K562 (cell line): ENCODE measurements at regions not wholly inside any gene's neighbourhood (a gene's known extent, or its start where the extent isn't known, plus 50 kb on each side); places are given as distances from the start of the nearest gene placed in this dataset.

Experiments
- ATAC-seq: fragments of 200-7000 bp; cut with Tn5 transposase; 3 replicates; pipeline ENCODE4 v1.9.1; 2020; ENCODE audit warnings: moderate library complexity
- BruUV-seq: library from RNA; stranded (reverse); fragments of 400-500 nt; replicated peaks from 2 replicates; lab custom pipeline; 2021; lab: Mats Ljungman, UMichigan
- CTCF ChIA-PET: fragments of 300-600 bp; formaldehyde crosslinking; extraction: SDS; loops from one replicate; lab custom pipeline; 2021; ENCODE audit warnings: low intra/inter-chr PET ratio; lab: Yijun Ruan, JAX
- POLR2A ChIA-PET: fragments of 300-600, 350-650 bp; sonication (Branson Sonifier 250); formaldehyde crosslinking; extraction: SDS; loops from one replicate; lab custom pipeline; 2021; ENCODE audit warnings: antibody characterized with exemption, inconsistent platforms; lab: Yijun Ruan, JAX
- DNase-seq, 4 experiments: peaks; one replicate each; pipeline versions ENCODE4 v3.0.0 to v3.0.0-alpha.2; 2011 to 2018; ENCODE audit warnings: low spot score in 3 of 4, mixed read lengths in 3 of 4; ENCODE audit errors: extremely low read depth in 1 of 4
- FAIRE-seq: peaks from 2 replicates; lab custom pipeline; 2011; peaks lifted over from hg19 to GRCh38; lab: Jason Lieb, UNC
- H2AFZ ChIP-seq: 2 replicates; pipeline ENCODE4 v1.6.0; 2011; ENCODE audit warnings: low read depth, low read length, control low read depth, inconsistent platforms
- H3K27ac ChIP-seq: fragments of 200-600 bp; 3 replicates; pipeline ENCODE4 v1.8.0; 2011; ENCODE audit warnings: low read depth, mild to moderate bottlenecking, control low read depth, inconsistent platforms, low read length, moderate library complexity, mixed read lengths; ENCODE audit errors: extremely low read depth
- H3K27me3 ChIP-seq, 2 experiments: fragments of 300-600 bp in 1 of 2; 2 replicates in 1 of 2; 3 replicates in 1 of 2; pipeline versions ENCODE4 v1.6.0 to v1.8.0; 2011; ENCODE audit warnings: inconsistent platforms in 2 of 2, low read length in 2 of 2, mild to moderate bottlenecking in 1 of 2, mixed read lengths in 1 of 2, moderate library complexity in 1 of 2; ENCODE audit not compliant: control insufficient read depth in 2 of 2, insufficient read depth in 2 of 2
- H3K36me3 ChIP-seq: fragments of 300-600 bp; 3 replicates; pipeline ENCODE4 v1.8.0; 2011; ENCODE audit warnings: mild to moderate bottlenecking, low read length, inconsistent platforms; ENCODE audit not compliant: control insufficient read depth, insufficient read depth
- H3K4me1 ChIP-seq, 2 experiments: fragments of 200-600 bp in 1 of 2; replicated peaks in 1 of 2; 2 replicates in 1 of 2; 3 replicates in 1 of 2; pipeline versions ENCODE4 v1.5.1 to v1.8.0; 2011; ENCODE audit warnings: inconsistent platforms in 2 of 2, low read length in 2 of 2, mild to moderate bottlenecking in 1 of 2, mixed read lengths in 1 of 2, moderate library complexity in 1 of 2; ENCODE audit not compliant: control insufficient read depth in 2 of 2, insufficient read depth in 2 of 2
- H3K4me2 ChIP-seq: 2 replicates; pipeline ENCODE4 v1.6.1; 2011; ENCODE audit warnings: low read length, control low read depth, inconsistent platforms, mixed read lengths; ENCODE audit not compliant: insufficient read depth
- H3K4me3 ChIP-seq: fragments of 200-600 bp; sonication (generic), shearing (Covaris generic); 2 replicates; pipeline ENCODE4 v1.5.1; 2016; ENCODE audit warnings: control low read depth, inconsistent platforms
- H3K79me2 ChIP-seq: fragments of 200-600 bp; 3 replicates; pipeline ENCODE4 v1.8.0; 2011; ENCODE audit warnings: low read length, inconsistent platforms; ENCODE audit not compliant: control insufficient read depth, insufficient read depth
- H3K9ac ChIP-seq, 2 experiments: 2 replicates each; pipeline versions ENCODE4 v1.6.0 to v1.6.1; 2011; ENCODE audit warnings: low read depth in 2 of 2, low read length in 2 of 2, control low read depth in 1 of 2, inconsistent platforms in 1 of 2, mild to moderate bottlenecking in 1 of 2, mixed read lengths in 1 of 2; ENCODE audit not compliant: insufficient read depth in 1 of 2
- H3K9me1 ChIP-seq: one replicate; pipeline ENCODE4 v1.6.0; 2011; ENCODE audit warnings: inconsistent platforms, mild to moderate bottlenecking, low read length, moderate library complexity; ENCODE audit not compliant: control insufficient read depth, insufficient read depth
- H3K9me3 ChIP-seq: replicated peaks from 2 replicates; pipeline ENCODE4 v1.5.1; 2011; ENCODE audit warnings: low read depth, low read length, inconsistent platforms; ENCODE audit not compliant: control insufficient read depth, insufficient read depth
- H4K20me1 ChIP-seq: replicated peaks from 2 replicates; pipeline ENCODE4 v1.6.1; 2011; ENCODE audit warnings: low read length, inconsistent platforms, mixed read lengths; ENCODE audit not compliant: control insufficient read depth, insufficient read depth
- CBFA2T3 ChIP-seq: fragments of 450-650 bp; IDR thresholded peaks from 2 replicates; pipeline ENCODE4 v1.6.1; 2017
- CLOCK ChIP-seq: fragments of 250-450 bp; sonication (Bioruptor Pico); IDR thresholded peaks from 2 replicates; pipeline ENCODE4 v1.4.0; 2020; ENCODE audit warnings: mild to moderate bottlenecking, moderate library complexity, borderline replicate concordance
- E2F8 ChIP-seq: fragments of 450-650 bp; IDR thresholded peaks from 2 replicates; pipeline ENCODE4 v1.7.1; 2018; ENCODE audit warnings: mild to moderate bottlenecking, low read depth; ENCODE audit not compliant: partially characterized antibody
- ETV6 ChIP-seq, 3 experiments: fragments of 150-350 bp in 1 of 3; sonication (generic) in 1 of 3; formaldehyde crosslinking in 1 of 3; IDR thresholded peaks; 2 replicates each; pipeline versions ENCODE4 v1.6.1 to v1.8.0; 2014 to 2022; ENCODE audit warnings: borderline replicate concordance in 2 of 3, low read depth in 2 of 3, antibody characterized with exemption in 1 of 3, low read length in 1 of 3, mild to moderate bottlenecking in 1 of 3, missing genetic modification reagents in 1 of 3
- GABPA ChIP-seq: fragments of 200-800 bp; sonication (Bioruptor generic); conservative IDR thresholded peaks from 2 replicates; pipeline ENCODE4 v1.6.1; 2016; ENCODE audit warnings: low read depth, missing genetic modification characterization, missing compliant biosample characterization
- KDM5B ChIP-seq: fragments of 200-600 bp; sonication (generic); IDR thresholded peaks from 2 replicates; pipeline ENCODE4 v1.6.1; 2012; ENCODE audit warnings: low read depth, mild to moderate bottlenecking, moderate library complexity, low read length, control low read depth, inconsistent platforms; ENCODE audit not compliant: insufficient replicate concordance
- MEF2A ChIP-seq: IDR thresholded peaks from 2 replicates; pipeline ENCODE4 v1.6.1; 2011; ENCODE audit warnings: low read depth, mild to moderate bottlenecking, low read length, moderate library complexity; ENCODE audit not compliant: control insufficient read depth
- MYC ChIP-seq, 2 experiments: fragments of 250-450 bp in 1 of 2; sonication (Bioruptor Pico) in 1 of 2; IDR thresholded peaks; 2 replicates each; pipeline versions ENCODE4 v1.5.1 to v1.6.1; 2012 to 2021; ENCODE audit warnings: low read depth in 2 of 2, borderline replicate concordance in 1 of 2, improper control_type of control experiment in 1 of 2, low read length in 1 of 2, mild to moderate bottlenecking in 1 of 2, moderate library complexity in 1 of 2
- PTBP1 ChIP-seq: fragments of 200-400 bp; formaldehyde crosslinking; IDR thresholded peaks from 2 replicates; pipeline ENCODE4 v1.6.1; 2017; ENCODE audit warnings: low read depth, low read length
- SMARCA5 ChIP-seq: fragments of 450-650 bp; IDR thresholded peaks from 2 replicates; pipeline ENCODE4 v1.6.1; 2016
- SREBF2 ChIP-seq: sonication (generic); formaldehyde crosslinking; IDR thresholded peaks from 2 replicates; pipeline ENCODE4 v1.4.0; 2020; ENCODE audit warnings: mild to moderate bottlenecking, missing genetic modification reagents
- SRSF7 ChIP-seq: fragments of 200-400 bp; formaldehyde crosslinking; optimal IDR thresholded peaks from 2 replicates; pipeline ENCODE3; 2017; ENCODE audit warnings: mild to moderate bottlenecking, low read depth, low read length
- SUPT5H ChIP-seq: fragments of 450-650 bp; IDR thresholded peaks from 2 replicates; pipeline ENCODE4 v1.6.1; 2016
- UBTF ChIP-seq, 2 experiments: IDR thresholded peaks; 2 replicates each; pipeline ENCODE4 v1.6.1; 2012; ENCODE audit warnings: improper control_type of control experiment in 2 of 2, low read depth in 2 of 2, low read length in 2 of 2, borderline replicate concordance in 1 of 2
- ZNF668 ChIP-seq: fragments of 250-450 bp; sonication (Bioruptor Pico); IDR thresholded peaks from 2 replicates; pipeline ENCODE4 v1.8.0; 2022; ENCODE audit warnings: mild to moderate bottlenecking, inconsistent platforms
- whole genome bisulfite sequencing: fragments of 100-300 bp; shearing (Covaris generic); methylation state at CpG from one replicate; pipeline ENCODE4 v1.1.6; 2016; ENCODE audit warnings: low coverage, mixed read lengths; ENCODE audit not compliant: insufficient coverage; ENCODE audit errors: missing lambda C conversion rate; 5-methylcytosine and 5-hydroxymethylcytosine counted together
- in situ Hi-C: fragments of 300-500 bp; cut with MboI; formaldehyde crosslinking; loops from 4 replicates; pipeline ENCODE4 v1.15.0; 2018; ENCODE audit warnings: inconsistent platforms, mixed read lengths
- intact Hi-C: fragments of 100-400 bp; cut with micrococcal nuclease; formaldehyde crosslinking; loops from 2 replicates; pipeline ENCODE4 v1.14.2; 2022

- H3K79me2 ChIP-seq: no peaks in the 10 kb centered on the region
- peaks cover 0 to 11% of the 10 kb centered on the region in 2 experiments; a peak in 3 of 5 replicates for H3K27me3 ChIP-seq
- ATAC-seq: no peak
- no peak overlapping the region for H3K4me2 ChIP-seq
- no TSS peak for BruUV-seq
- 2% methylated on average over 3 of the region's 3 CpGs for WGBS
- in situ Hi-C loops: no loop called here
- no peak overlapping the region for H2AFZ ChIP-seq
- intact Hi-C loops: no loop called here
- CTCF ChIA-PET: no interaction called here
- H3K9me1 ChIP-seq: no peaks in the 10 kb centered on the region
- H3K9me3 ChIP-seq: no peaks in the 10 kb centered on the region
- no peak overlapping the region for H3K4me3 ChIP-seq
- no peak overlapping the region for H3K27ac ChIP-seq
- FAIRE-seq: peak; percentile 40
- POLR2A ChIA-PET: no interaction called here
- no peaks in the 10 kb centered on the region for H3K36me3 ChIP-seq
- DNase-seq: peak in 1 of 4 experiments; percentile 34
- H3K4me1 ChIP-seq: no peaks in the 10 kb centered on the region; a peak in 1 of 5 replicates
- H3K9ac ChIP-seq: no peak overlapping the region
- no peaks in the 10 kb centered on the region for H4K20me1 ChIP-seq
- TF ChIP-seq PTBP1 (no peak), UBTF (IDR thresholded peaks at IDR 0.05; ENCODE audit: borderline replicate concordance in 1 of 2, low read depth in 2 of 2, low read length in 2 of 2) (no peak), SRSF7 (no peak), SUPT5H (no peak), E2F8 (no peak), MYC (IDR thresholded peaks at IDR 0.05; ENCODE audit: low read depth, low read length) (no peak), MYC (CRISPR knock-in tag; IDR thresholded peaks at IDR 0.05; ENCODE audit: borderline replicate concordance, low read depth) (no peak), KDM5B (no peak), SMARCA5 (no peak), ETV6 (IDR thresholded peaks at IDR 0.05; ENCODE audit: borderline replicate concordance in 1 of 2, low read depth in 2 of 2, low read length in 1 of 2) (peak; percentile 59 to 96; a peak in 3 of 4 replicates), ETV6 (CRISPR knock-in tag; IDR thresholded peaks at IDR 0.05; ENCODE audit: borderline replicate concordance) (no peak), ZNF668 (CRISPR knock-in tag) (no peak), CLOCK (CRISPR knock-in tag) (no peak), SREBF2 (no peak), CBFA2T3 (no peak), MEF2A (no peak), GABPA (tag) (peak; percentile 52)
These were observed 72.3 kb upstream of the IFNGR1 start for GRCh38 chr6:137291441-137291840.
